HUDEP-2 (cell line): ENCODE measurements at regions not wholly inside any gene's neighbourhood (a gene's known extent, or its start where the extent isn't known, plus 50 kb on each side); places are given as distances from the start of the nearest gene placed in this dataset.
"Not testable (repeated sequence)": the region's sequence is repeated elsewhere in the genome, so short reads cannot be mapped to it uniquely, and the experiment has no call there.

Experiments
- DNase-seq, 76 experiments: peaks; one replicate each; lab custom pipeline; 2025; ENCODE audit not compliant: unreplicated experiment in 76 of 76; lab: John Stamatoyannopoulos, UW

GRCh38 chr2:216776066-216776850, 80.9 kb upstream of the IGFBP5 start:
- no peak for DNase-seq

GRCh38 chr2:216775043-216775453, 79.7 kb upstream of the IGFBP5 start:
- peak in 66 of 76 experiments; percentile 4 to 84 (median 48) for DNase-seq

- no peak for DNase-seq
Measured at GRCh38 chr2:216774620-216775019, 79.3 kb upstream of the IGFBP5 start.

DNA sequence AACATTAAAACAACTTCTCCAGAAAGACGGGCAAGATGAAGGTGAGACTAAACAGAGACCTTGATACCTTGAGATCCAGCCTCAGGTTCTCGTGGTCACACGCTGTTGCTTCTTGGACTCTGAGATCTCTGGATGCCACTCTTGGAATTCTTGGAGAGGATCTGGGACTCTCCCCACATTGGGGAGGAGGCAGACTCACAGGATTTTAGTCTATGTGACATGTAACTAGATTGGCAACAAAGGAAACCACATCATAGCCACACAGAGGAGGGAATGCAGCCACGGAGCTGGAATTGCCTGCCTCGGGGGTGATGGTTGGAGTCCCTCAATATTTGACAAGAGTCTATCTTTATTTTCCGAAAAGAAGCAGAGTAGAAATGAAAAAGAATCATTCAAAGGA, 78.8 kb upstream of the IGFBP5 start:
- no peak for DNase-seq

GRCh38 chr2:216773072-216773471, 77.7 kb upstream of the IGFBP5 start:
- peak; percentile 28 to 92 (median 82) for DNase-seq

DNA sequence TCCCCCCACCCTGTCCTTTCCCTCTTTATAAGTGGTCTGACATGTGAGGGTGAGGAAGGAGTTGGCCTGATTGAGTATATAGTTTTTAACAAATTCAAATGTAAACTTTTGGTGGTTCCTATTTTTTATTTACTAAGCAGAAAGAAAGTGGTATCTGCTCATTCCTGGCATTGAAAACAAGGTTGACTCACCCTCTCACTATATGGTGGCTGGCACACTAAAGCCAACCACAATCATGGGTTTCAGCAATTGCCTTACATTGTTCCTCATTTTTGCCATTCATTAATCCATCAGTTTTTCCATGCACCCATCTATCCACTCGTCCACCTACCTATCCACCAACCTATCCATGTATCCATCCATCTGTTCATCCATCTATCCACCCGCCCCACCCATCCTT, 75.4 kb upstream of the IGFBP5 start:
- peak in 2 of 76 experiments; percentile 11 to 19 for DNase-seq

GRCh38 chr2:216770050-216770449, 74.7 kb upstream of the IGFBP5 start:
- peak in 25 of 76 experiments; percentile 1 to 56 (median 12) for DNase-seq

DNA sequence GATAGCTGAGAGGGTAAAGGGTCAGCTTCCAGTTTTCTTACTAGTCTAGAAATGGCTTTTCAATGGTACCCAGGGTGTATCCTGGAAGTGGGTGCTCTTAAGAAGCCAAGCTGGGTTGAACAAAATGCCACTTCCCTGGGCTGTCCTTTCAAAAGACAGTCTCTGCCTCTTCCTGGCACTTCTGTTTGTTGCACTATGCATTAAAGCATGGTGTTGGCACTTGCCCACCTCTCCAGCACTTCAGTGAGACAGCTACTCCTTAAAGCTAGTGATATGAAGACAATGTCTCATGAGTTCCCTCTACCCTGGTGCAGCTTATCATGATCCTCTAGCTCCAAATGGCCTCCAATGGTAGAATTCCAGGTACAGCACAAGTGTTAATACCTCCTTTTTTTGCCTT, 74.3 kb upstream of the IGFBP5 start:
- peak in 37 of 76 experiments; percentile 3 to 68 (median 33) for DNase-seq

DNA sequence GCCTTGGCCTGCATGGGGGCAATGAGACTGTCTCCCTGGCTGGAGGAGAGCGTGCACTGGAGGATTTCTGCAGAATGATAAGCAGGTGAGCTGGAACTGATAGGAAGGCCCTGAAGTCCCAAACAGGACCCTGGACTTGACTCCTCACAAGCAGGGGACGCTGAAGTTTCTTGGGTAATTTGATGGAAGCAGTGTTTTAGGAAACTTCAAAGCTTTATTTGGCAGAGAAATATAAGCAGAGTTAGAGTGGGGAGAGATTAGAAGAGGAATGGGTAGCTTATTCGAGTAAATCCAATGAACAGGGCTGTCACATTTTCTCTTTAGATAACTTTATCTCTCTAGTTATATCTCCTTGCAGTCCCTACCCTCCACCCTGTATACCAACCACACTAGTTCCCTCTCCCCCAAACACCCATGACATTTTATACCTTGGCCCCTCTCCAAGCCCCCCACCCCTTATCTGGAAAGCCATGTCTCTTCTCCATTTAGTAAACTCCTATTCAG, 73.6 kb upstream of the IGFBP5 start:
- peak in 73 of 76 experiments; percentile 35 to 89 (median 72) for DNase-seq

DNA sequence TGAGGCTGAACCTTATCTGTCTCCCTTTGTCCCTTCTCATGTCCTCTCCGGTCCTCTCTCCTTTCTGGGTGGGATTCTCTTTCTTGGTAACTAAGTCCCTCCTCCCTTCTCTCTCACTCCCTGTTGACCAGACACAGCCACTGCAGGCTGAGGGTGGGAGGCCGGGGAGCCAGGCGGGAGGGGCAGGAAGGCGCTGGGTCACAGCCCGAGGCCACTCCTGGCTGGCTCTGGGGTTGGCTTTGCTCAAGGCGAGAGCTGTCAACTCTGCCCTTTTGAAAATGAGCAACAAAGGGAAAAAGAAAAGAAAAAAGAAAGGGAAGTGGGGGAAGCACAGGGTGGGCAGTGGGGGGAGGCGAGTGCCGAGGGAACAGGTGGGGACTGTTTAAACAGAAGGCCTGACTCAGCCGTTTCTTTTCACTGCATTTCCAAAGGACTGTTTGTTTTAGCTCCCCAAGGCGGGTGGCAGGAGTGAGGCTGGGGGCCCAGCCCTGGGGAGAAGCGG, 70.5 kb upstream of the IGFBP5 start:
- no peak for DNase-seq

DNA sequence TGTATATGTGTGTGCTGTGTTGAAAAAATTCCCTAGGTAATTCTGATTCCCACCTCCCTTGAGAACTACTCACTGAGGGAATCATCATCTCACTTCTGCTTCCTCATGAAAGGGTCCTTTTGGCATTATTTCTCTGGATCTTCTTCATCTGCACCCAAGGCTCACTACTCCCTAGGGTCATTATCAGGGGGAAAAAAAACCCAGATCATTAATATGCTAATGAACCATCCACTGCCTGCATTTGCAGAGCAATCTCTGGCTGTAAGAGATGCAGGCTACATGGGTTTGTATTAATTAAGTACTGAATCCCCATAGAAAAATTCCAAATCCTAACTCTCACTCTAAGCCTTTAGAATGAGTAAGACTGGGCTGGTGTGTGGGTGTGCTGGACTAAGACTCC, 68.0 kb upstream of the IGFBP5 start:
- DNase-seq: no peak

DNA sequence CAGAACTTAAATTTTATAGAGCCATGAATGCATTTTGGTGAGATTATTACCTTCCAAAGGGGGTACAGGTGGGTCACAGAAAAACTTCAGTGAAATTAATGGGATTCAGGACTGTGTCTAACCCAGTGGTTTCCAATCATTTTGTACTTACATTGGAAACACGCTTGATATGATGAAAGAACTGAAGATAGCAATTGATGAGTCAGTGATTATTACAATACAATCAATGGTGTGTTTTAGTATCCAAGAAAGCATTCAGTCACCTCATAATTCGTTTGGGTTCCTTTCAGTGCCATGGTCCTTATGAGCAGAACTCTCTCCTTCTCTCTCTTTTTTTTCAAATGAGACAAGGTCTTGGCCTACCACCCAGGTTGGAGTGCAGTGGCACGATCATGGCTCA, 66.5 kb upstream of the IGFBP5 start:
- no peak for DNase-seq

- DNase-seq: no peak
Measured at GRCh38 chr2:216761133-216761532, 65.8 kb upstream of the IGFBP5 start.

DNA sequence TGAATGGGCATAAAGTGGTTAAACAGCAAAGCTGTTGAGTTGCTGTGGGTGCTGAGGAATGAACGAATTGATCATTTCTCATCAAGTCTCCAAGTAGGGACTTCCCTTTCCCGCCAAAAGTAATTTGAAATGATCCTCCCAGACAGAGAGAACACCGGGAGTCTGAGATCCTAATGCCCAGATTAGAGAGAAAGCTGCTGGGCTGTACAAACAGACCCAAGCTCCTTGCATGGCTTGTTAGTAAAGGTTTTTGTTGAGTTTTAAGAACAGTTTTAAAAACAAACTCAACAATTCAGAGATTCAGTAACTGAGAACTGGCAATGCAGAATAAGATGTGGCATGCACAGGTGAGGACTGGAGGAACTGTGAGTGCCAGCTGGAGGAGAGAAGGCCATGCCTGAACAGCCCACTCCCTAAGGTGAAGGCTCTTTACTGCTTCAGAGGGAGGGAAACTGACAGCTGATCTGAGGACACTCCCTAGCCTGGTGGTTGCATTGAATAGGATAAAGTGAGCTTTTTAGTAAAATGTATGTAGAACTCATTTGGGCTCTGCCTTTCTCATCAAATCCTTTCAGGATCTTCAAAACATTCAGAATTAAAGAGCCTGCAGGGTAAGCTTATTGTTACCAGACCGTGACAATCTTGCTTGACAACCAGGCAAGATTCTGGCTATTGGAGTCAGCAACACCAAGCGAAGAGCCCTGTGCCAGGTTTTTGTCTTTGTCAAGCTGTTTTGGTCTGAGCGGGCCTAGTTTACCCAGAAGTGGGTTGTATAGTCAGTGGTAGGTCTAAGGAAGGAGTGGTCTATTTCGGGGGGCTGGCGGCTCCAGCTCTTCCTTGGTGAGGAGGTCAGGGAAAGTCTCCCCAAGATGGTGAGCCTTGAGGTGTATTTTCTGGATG, 63.2 kb upstream of the IGFBP5 start:
- DNase-seq: no peak

DNA sequence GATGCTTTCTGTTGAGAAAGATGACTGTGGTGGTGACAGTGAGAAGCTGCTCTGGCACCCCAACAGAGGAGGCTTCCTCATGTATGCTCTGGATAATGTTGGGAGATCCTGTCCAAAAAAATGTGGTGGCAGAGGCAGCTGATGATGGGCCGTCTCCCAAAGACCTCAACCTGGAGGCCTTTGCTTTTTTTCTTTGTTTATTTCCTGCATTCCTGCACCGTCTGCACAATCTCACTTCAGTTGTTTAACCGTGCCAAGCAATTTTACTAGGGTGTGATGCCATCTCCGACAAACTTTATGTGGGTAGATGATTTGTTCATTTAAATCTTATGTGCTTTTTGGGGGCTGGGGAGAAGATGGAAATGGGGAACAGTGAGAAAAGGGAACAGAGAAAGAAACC, 62.2 kb upstream of the IGFBP5 start:
- DNase-seq: no peak

DNA sequence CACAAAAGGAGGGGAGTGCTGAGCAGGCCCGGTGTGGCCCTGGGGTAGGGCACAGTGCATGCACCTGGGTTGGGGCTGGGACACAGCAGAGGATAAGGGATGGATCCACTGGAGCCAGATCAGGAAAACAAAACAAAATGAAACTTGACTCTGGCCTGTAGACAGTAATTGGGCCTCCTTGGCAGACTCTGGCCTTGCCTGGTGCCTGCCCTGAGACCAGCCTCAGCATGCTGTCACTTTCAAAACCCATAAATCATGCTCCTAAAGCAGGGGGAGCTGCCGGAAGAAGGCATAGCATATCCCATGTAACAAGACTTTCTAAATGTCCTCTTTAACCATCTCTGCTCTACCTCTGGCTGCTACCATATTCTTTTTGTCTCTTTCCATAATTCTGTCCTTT, 61.1 kb upstream of the IGFBP5 start:
- no peak for DNase-seq

DNA sequence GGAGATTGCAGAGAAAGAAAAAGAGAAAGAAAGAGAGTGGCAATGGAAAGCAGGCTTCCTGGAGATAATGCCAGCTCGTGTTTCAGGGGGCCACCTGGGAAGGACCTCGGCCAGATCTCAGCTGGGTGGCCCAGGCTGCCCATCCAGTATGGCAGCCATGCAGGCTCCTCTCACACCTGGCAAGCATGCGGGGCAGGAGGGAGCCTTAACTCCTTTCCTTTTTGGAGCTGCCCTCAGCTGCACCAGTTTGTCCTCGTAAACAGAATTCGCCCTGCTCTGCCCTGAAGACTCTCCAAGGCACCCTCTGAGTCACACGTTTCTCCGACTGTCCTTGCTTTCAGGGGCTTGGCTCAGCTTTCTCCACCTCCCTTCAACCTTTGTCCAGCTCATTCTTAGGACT, 59.5 kb upstream of the IGFBP5 start:
- no peak for DNase-seq

GRCh38 chr2:216754336-216754735, 59.0 kb upstream of the IGFBP5 start:
- DNase-seq: no peak

DNA sequence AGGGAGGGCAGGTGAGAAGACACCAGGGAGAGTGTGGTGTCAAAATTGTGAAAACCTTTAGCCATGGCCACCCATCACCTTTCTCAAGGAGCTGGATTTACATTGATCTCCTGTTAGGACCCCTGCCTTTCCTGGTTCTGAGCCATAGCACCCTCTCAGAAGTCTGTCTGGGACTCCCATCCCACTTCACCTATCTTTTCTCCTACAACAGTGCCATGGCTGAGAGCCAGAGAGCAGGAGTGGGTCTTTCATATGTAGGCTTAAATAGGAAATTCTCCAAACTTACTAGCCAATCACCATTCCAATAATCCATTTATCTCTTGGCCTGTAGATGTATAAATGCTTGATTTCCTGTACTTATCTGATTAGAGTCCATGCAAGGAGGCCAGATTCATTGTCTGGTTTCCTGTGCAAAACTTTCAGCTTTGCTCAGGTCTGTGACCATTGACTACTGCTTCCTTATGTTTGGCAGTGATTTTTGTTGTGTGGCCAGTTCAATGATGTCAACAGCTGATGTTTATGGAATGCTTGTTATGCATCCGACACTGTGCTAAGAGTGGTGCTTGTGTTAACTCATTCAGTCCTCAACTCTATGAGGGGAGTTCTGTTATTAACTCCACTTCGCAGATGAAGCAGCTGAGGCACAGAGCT, 57.6 kb upstream of the IGFBP5 start:
- no peak for DNase-seq

GRCh38 chr2:216750750-216751149, 55.4 kb upstream of the IGFBP5 start:
- not testable (repeated sequence) for DNase-seq

DNA sequence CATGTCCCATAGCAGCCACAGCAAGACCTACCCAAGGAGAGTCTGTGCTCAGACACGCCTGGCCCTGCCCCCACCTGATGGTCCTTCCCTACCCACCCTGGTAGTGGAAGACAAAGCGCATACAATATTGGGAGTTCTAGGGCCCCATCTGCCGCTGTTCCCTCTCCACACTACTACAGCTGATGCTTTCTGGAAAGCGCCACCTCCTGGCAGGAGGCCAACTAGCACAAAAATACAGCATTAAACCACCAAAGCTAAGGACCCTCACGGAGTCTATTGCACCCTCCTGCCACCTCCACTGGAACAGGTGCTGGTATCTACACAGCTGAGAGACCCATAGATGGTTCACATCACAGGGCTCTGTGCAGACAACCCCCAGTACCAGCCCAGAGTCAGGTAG, 50.9 kb upstream of the IGFBP5 start:
- DNase-seq: not testable (repeated sequence)
